Mesothelial cell of epicardium (in vitro differentiated cells): ENCODE measurements at regions not wholly inside any gene's neighbourhood (a gene's known extent, or its start where the extent isn't known, plus 50 kb on each side); places are given as distances from the start of the nearest gene placed in this dataset.

Experiments used
- DNase-seq, 2 experiments: peaks; one replicate each; pipeline ENCODE4 v3.0.0; 2021; ENCODE audit warnings: low spot score in 2 of 2; ENCODE audit not compliant: unreplicated experiment in 2 of 2
- H3K27ac Mint-ChIP-seq: 2 replicates; pipeline ENCODE4 v1.8.0; 2021; ENCODE audit warnings: mixed read lengths
- H3K27me3 Mint-ChIP-seq: 2 replicates; pipeline ENCODE4 v1.8.0; 2021; ENCODE audit warnings: low read depth, mixed read lengths
- H3K36me3 Mint-ChIP-seq: 2 replicates; pipeline ENCODE4 v1.8.0; 2021; ENCODE audit warnings: mixed read lengths
- H3K4me1 Mint-ChIP-seq: 2 replicates; pipeline ENCODE4 v1.8.0; 2021; ENCODE audit warnings: mixed read lengths
- H3K4me3 Mint-ChIP-seq: 2 replicates; pipeline ENCODE4 v1.8.0; 2021; ENCODE audit warnings: mild to moderate bottlenecking, moderate library complexity, mixed read lengths
- H3K9me3 Mint-ChIP-seq: 2 replicates; pipeline ENCODE4 v1.8.0; 2021; ENCODE audit warnings: mixed read lengths
- CTCF ChIP-seq: fragments of 200-600 bp; sonication (generic); IDR thresholded peaks from one replicate; pipeline ENCODE4 v1.5.0; 2021; ENCODE audit warnings: antibody characterized with exemption; ENCODE audit not compliant: unreplicated experiment

DNA sequence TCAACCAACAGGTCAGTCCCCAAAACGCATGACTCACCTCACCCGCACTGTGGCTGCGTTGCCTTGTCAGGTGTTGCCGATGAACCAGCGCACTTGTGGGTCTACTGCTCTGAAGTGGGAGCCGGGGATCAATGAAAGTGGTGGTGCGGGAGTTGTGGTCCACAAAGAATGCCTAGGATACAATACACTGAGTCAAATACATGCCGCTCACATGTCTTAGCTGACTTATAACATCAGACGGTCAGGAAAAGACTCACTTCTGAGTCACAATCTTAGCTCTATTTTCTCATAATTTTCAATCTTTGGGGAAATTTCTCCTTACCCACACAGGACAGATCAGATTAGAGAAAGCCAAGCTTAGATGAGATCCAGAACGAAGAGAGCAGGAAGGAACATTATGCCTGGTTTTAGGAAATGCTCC, 107.1 kb upstream of the STK17B start:
- Mint-ChIP-seq H3K4me1 (peaks cover 42% of the 10 kb centered on the region), H3K36me3 (peaks cover 20% of the 10 kb centered on the region), H3K9me3 (peaks cover 11% of the 10 kb centered on the region), H3K27me3 (no peaks in the 10 kb centered on the region), H3K27ac (no peak overlapping the region), H3K4me3 (no peak overlapping the region)
- no peak for DNase-seq
- no peak for TF ChIP-seq CTCF

- Mint-ChIP-seq H3K27ac (no peak overlapping the region), H3K9me3 (peaks cover 11% of the 10 kb centered on the region), H3K4me3 (no peak overlapping the region), H3K36me3 (peaks cover 20% of the 10 kb centered on the region), H3K4me1 (peaks cover 43% of the 10 kb centered on the region), H3K27me3 (no peaks in the 10 kb centered on the region)
- no peak for DNase-seq
- TF ChIP-seq CTCF: no peak
Observed at GRCh38 chr2:196279541-196279940, 108.2 kb upstream of the STK17B start.

DNA sequence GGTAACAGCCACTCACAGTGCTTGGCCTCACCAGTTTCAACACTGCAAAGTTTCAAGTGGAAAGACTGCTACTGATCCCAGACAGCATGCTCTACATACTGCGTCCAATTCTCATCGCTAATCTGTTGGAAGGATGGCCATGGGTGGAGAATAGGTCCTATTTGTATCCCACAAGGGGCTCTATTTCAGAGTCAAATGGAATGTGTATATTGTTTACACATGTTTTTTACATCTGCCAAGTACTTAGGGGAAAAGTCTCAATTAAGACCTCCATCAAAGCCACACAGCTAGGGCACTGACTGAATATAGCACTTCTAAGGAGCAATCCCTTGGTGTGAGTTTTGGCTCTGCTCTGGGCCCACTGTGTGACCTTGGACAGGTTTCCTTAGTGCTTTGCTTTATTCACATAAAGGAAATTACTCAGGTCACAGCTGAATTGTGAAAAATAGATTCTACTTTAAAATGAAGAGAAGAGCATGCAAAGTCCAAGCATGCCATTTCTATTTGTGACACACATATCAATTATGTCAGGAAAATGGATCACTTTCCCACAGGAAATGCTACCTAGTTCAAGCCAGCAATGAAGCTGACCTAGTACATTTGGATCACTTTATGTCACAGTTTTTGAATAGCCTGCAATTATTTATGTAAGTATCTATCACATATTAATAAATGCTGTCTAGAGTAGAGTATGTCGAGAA, 112.9 kb upstream of the STK17B start:
- H3K27ac Mint-ChIP-seq: peak overlapping the region; percentile 79
- peaks cover 8% of the 10 kb centered on the region for H3K36me3 Mint-ChIP-seq
- peaks cover 39% of the 10 kb centered on the region for H3K4me1 Mint-ChIP-seq
- DNase-seq: no peak
- no peak overlapping the region for H3K4me3 Mint-ChIP-seq
- no peaks in the 10 kb centered on the region for H3K27me3 Mint-ChIP-seq
- no peak for TF ChIP-seq CTCF
- peaks cover 6% of the 10 kb centered on the region for H3K9me3 Mint-ChIP-seq

- Mint-ChIP-seq H3K27ac (peak overlapping the region; percentile 83), H3K27me3 (no peaks in the 10 kb centered on the region), H3K9me3 (no peaks in the 10 kb centered on the region), H3K36me3 (peaks cover 4% of the 10 kb centered on the region), H3K4me3 (peak overlapping the region; percentile 34), H3K4me1 (peaks cover 42% of the 10 kb centered on the region)
- DNase-seq: no peak
- TF ChIP-seq CTCF: no peak
Observed at GRCh38 chr2:196284866-196285557, 113.6 kb upstream of the STK17B start.

- no peak for TF ChIP-seq CTCF
- H3K4me1 Mint-ChIP-seq: peaks cover 40% of the 10 kb centered on the region
- no peak overlapping the region for H3K27ac Mint-ChIP-seq
- H3K36me3 Mint-ChIP-seq: peaks cover 6% of the 10 kb centered on the region
- no peaks in the 10 kb centered on the region for H3K27me3 Mint-ChIP-seq
- no peaks in the 10 kb centered on the region for H3K9me3 Mint-ChIP-seq
- DNase-seq: no peak
- H3K4me3 Mint-ChIP-seq: no peak overlapping the region
Observed at GRCh38 chr2:196286821-196287220, 115.4 kb upstream of the STK17B start.
